Uterus (tissue), 3 donors: ENCODE measurements at regions not wholly inside any gene's neighbourhood (a gene's known extent, or its start where the extent isn't known, plus 50 kb on each side); places are given as distances from the start of the nearest gene placed in this dataset.
"Not testable (repeated sequence)": the region's sequence is repeated elsewhere in the genome, so short reads cannot be mapped to it uniquely, and the experiment has no call there.

Experiments used
- DNase-seq, 2 donors: peaks; one replicate each; pipeline ENCODE4 v3.0.0-alpha.2; 2019 to 2020
- H3K27ac ChIP-seq, 2 donors: fragments of 200-600 bp; sonication (generic); 1 replicate in 1 of 2; 2 replicates in 1 of 2; pipeline ENCODE4 v1.5.1; 2016 to 2018
- H3K27me3 ChIP-seq, 2 donors: fragments of 200-600 bp; sonication (generic); one replicate each; pipeline ENCODE4 v1.5.1; 2018 to 2019; ENCODE audit warnings: control low read depth in 1 of 2
- H3K36me3 ChIP-seq, 2 donors: fragments of 200-600 bp; sonication (generic); one replicate each; pipeline ENCODE4 v1.5.1; 2019; ENCODE audit warnings: control low read depth in 1 of 2
- H3K4me1 ChIP-seq, 2 donors: fragments of 200-600 bp; sonication (generic); one replicate each; pipeline ENCODE4 v1.5.1; 2018 to 2019; ENCODE audit warnings: control low read depth in 1 of 2
- H3K4me3 ChIP-seq, 2 donors: fragments of 200-600 bp; sonication (generic); 1 replicate in 1 of 2; 2 replicates in 1 of 2; pipeline ENCODE4 v1.5.1; 2018 to 2019; ENCODE audit warnings: mild to moderate bottlenecking in 1 of 2
- H3K9me3 ChIP-seq, 2 donors: fragments of 200-600 bp; sonication (generic); one replicate each; pipeline ENCODE4 v1.5.1; 2019; ENCODE audit warnings: control low read depth in 1 of 2
- POLR2A ChIP-seq, 2 donors: fragments of 450-650 bp; IDR thresholded peaks; one replicate each; pipeline ENCODE4 v1.6.1; 2016; ENCODE audit warnings: antibody characterized with exemption in 2 of 2, mild to moderate bottlenecking in 1 of 2, moderate library complexity in 1 of 2
- intact Hi-C: fragments of 100-400 bp; cut with DNase I; formaldehyde crosslinking; loops from one replicate; pipeline ENCODE4 v1.15.1; 2023; ENCODE audit warnings: low total_unique reads
- TF ChIP-seq, protein P1 (sequence below), 4 experiments: fragments of 200-600 bp in 2 of 4; fragments of 450-650 bp in 2 of 4; sonication (generic) in 2 of 4; IDR thresholded peaks; one replicate each; pipeline ENCODE4 v1.5.1; 2016 to 2019; ENCODE audit warnings: antibody characterized with exemption in 4 of 4, mild to moderate bottlenecking in 2 of 4, moderate library complexity in 1 of 4
- donor health status: DM: yes; HTN: yes; CAD: no.

DNA sequence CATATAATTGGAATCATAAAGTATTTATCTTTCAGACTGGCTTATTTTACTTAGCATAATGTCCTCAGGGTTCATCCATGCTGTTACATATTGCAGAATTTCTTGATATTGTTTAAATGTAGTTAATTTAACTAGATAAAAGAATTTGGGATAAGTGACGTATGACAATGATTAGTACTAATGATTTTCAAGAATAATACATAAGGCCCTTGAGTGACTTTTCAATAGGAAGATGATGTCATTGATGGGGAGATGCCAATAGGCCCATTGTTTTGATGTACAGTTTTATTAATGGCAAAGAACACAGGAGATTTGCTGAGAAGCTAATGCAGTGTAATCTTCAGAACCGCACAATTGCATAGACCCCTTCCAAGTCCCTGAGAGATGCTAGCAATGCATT lies 537.4 kb upstream of the PHF14 start:
- H3K36me3 ChIP-seq = no peaks in the 10 kb centered on the region
- DNase-seq = no peak

DNA sequence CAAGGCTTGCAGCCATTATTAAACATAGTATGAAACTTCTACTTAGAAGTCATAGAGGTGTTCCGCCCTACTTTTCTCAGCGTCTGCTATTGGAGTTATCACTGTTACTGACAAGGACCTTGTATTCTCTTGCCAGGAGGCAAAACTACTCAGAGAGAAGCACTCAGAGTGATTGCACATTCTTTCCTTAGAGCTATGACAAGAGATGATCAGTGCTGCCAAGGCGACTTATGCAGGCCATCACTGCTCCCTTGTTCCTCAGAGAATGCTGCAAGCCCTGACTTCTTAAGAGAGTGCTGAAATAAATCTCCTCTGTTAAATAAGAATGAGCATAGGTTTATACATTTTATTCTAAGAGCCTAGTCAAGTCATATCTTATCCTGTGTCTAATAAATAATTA lies 534.6 kb upstream of the PHF14 start:
- DNase-seq = no peak
- Histone ChIP-seq H3K36me3 (no peaks in the 10 kb centered on the region), H3K27me3 (no peaks in the 10 kb centered on the region), H3K4me3 (no peak overlapping the region), H3K9me3 (no peaks in the 10 kb centered on the region), H3K4me1 (no peaks in the 10 kb centered on the region), H3K27ac (no peak overlapping the region)
- intact Hi-C loops = no loop called here
- TF ChIP-seq POLR2A (IDR thresholded peaks at IDR 0.05) = no peak
- TF ChIP-seq, protein P1, sequence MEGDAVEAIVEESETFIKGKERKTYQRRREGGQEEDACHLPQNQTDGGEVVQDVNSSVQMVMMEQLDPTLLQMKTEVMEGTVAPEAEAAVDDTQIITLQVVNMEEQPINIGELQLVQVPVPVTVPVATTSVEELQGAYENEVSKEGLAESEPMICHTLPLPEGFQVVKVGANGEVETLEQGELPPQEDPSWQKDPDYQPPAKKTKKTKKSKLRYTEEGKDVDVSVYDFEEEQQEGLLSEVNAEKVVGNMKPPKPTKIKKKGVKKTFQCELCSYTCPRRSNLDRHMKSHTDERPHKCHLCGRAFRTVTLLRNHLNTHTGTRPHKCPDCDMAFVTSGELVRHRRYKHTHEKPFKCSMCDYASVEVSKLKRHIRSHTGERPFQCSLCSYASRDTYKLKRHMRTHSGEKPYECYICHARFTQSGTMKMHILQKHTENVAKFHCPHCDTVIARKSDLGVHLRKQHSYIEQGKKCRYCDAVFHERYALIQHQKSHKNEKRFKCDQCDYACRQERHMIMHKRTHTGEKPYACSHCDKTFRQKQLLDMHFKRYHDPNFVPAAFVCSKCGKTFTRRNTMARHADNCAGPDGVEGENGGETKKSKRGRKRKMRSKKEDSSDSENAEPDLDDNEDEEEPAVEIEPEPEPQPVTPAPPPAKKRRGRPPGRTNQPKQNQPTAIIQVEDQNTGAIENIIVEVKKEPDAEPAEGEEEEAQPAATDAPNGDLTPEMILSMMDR (IDR thresholded peaks at IDR 0.05) = no peak

More for the DNA sequence above, 537.4 kb upstream of the PHF14 start:
- H3K9me3 ChIP-seq = no peaks in the 10 kb centered on the region
- H3K27ac ChIP-seq = no peak overlapping the region
- intact Hi-C loops = no loop called here
- no peaks in the 10 kb centered on the region for H3K4me1 ChIP-seq
- no peak overlapping the region for H3K4me3 ChIP-seq
- no peaks in the 10 kb centered on the region for H3K27me3 ChIP-seq
- TF ChIP-seq POLR2A (IDR thresholded peaks at IDR 0.05) = no peak
- TF ChIP-seq, protein P1 (IDR thresholded peaks at IDR 0.05) = no peak

DNA sequence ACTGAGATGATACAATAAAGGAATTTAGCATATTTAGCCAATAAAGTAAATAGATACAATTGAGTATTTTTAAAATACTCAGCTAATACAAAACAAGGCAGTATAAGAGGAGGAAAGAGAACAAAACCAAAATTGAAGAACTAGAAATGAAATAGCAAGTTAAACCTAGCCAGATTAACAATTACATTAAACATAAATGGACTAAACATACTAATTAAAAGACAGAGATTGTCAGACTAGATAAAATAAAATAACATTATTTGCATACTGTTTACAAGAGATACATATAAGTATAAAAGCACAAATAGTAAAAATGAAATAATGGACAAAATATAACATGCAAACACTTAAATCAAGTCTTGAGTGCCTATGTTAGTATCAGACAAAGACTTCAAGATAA lies 517.7 kb upstream of the PHF14 start:
- intact Hi-C loops = no loop called here
- DNase-seq = no peak
- H3K27me3 ChIP-seq = no peaks in the 10 kb centered on the region
- H3K4me1 ChIP-seq = no peaks in the 10 kb centered on the region
- no peak for TF ChIP-seq POLR2A (IDR thresholded peaks at IDR 0.05)
- TF ChIP-seq, protein P1 (IDR thresholded peaks at IDR 0.05) = no peak
- H3K4me3 ChIP-seq = no peak overlapping the region
- no peak overlapping the region for H3K27ac ChIP-seq
- no peaks in the 10 kb centered on the region for H3K36me3 ChIP-seq
- no peaks in the 10 kb centered on the region for H3K9me3 ChIP-seq

DNA sequence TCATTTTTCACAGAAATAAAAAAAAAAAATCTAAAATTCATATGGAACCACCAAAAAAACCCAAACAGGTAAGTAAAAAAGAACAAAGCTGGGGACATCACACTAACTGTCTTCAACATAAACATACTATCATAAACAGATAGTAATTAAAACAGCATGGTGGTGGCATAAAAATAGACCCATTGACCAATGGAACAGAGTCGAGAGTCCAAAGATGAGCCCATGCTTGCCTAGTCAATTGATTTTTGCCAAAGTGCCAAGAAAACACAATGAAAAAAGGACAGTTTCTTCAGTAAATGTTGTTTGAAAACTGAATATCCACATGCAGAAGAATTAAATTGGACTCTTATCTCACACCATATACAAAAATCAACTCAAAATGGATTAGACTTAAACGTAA lies 513.2 kb upstream of the PHF14 start:
- Histone ChIP-seq H3K27me3 (no peaks in the 10 kb centered on the region), H3K4me3 (no peak overlapping the region), H3K9me3 (no peaks in the 10 kb centered on the region), H3K4me1 (no peaks in the 10 kb centered on the region), H3K27ac (no peak overlapping the region), H3K36me3 (no peaks in the 10 kb centered on the region)
- TF ChIP-seq POLR2A (IDR thresholded peaks at IDR 0.05) = no peak
- TF ChIP-seq, protein P1 (IDR thresholded peaks at IDR 0.05) = no peak
- no peak for DNase-seq
- intact Hi-C loops = no loop called here

DNA sequence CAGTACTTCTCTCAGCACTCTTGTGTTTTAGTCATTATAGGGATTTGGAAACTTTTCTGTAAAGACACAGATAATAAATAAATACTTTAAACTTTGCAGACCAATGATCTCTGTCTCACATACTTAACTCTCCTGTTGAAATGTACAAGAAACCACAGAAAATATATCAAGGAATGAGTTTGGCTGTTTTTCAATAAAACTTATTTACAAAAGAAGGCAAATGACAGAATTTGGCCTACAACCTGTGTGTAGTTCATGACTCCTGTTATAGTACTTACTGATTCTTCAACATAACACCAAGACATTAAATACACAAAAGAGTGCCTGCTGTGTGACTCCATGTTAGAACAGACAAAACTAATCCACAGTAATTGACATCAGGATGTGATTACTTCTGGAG lies 510.0 kb upstream of the PHF14 start:
- Histone ChIP-seq H3K9me3 (no peaks in the 10 kb centered on the region), H3K4me3 (no peak overlapping the region), H3K36me3 (no peaks in the 10 kb centered on the region), H3K4me1 (no peaks in the 10 kb centered on the region), H3K27me3 (no peaks in the 10 kb centered on the region), H3K27ac (no peak overlapping the region)
- intact Hi-C loops = no loop called here
- TF ChIP-seq POLR2A (IDR thresholded peaks at IDR 0.05) = no peak
- TF ChIP-seq, protein P1 (IDR thresholded peaks at IDR 0.05) = no peak
- no peak for DNase-seq

DNA sequence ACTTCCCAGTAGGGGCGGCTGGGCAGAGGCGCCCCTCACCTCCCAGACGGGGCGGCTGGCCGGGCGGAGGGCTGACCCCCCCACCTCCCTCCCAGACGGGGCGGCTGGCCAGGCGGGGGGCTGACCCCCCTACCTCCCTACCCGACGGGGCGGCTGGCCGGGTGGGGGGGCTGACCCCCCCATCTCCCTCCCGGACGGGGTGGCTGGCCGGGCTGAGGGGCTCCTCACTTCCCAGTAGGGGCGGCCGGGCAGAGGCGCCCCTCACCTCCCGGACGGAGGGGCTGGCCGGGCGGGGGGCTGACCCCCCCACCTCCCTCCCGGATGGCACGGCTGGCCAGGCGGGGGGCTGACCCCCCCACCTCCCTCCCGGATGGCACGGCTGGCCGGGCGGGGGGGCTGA lies 508.1 kb upstream of the PHF14 start:
- intact Hi-C loops, H3K4me3 ChIP-seq, H3K36me3 ChIP-seq, H3K27ac ChIP-seq, DNase-seq, H3K27me3 ChIP-seq, H3K4me1 ChIP-seq, H3K9me3 ChIP-seq: not testable (repeated sequence)
